ENCODE measurements at regions not wholly inside any gene's neighbourhood (a gene's known extent, or its start where the extent isn't known, plus 50 kb on each side); places are given as distances from the start of the nearest gene placed in this dataset.
"Not testable (repeated sequence)": the region's sequence is repeated elsewhere in the genome, so short reads cannot be mapped to it uniquely, and the experiment has no call there.

GRCh38 chr11:100442017-100442416 lies 245.1 kb upstream of the ARHGAP42 start:
- Histone ChIP-seq H3K27ac (no peak overlapping the region), H3K9me3 (no peaks in the 10 kb centered on the region), H3K36me3 (no peaks in the 10 kb centered on the region), H3K4me1 (peaks cover 0 to 31% (median 10%) of the 10 kb centered on the region in 4 donors), H3K27me3 (no peaks in the 10 kb centered on the region), H3K4me3 (no peak overlapping the region)
- no peak for DNase-seq
- intact Hi-C loops (cut with DNase I): no loop called here
- WGBS, 2 donors: 95% methylated on average over 3 of the region's 3 CpGs
- TF ChIP-seq CTCF (IDR thresholded peaks at IDR 0.05) (no peak), EP300 (IDR thresholded peaks at IDR 0.05) (no peak), POLR2A (IDR thresholded peaks at IDR 0.05) (no peak), POLR2AphosphoS5 (IDR thresholded peaks at IDR 0.05) (no peak)

GRCh38 chr11:100445231-100445735 lies 241.8 kb upstream of the ARHGAP42 start:
- H3K36me3 ChIP-seq: no peaks in the 10 kb centered on the region
- no peaks in the 10 kb centered on the region for H3K27me3 ChIP-seq
- peak overlapping the region in 1 of 4 donors; percentile 26 for H3K27ac ChIP-seq
- H3K9me3 ChIP-seq: no peaks in the 10 kb centered on the region
- no peak for TF ChIP-seq POLR2A (IDR thresholded peaks at IDR 0.05)
- TF ChIP-seq CTCF (IDR thresholded peaks at IDR 0.05): no peak
- TF ChIP-seq POLR2AphosphoS5 (IDR thresholded peaks at IDR 0.05): no peak
- TF ChIP-seq EP300 (IDR thresholded peaks at IDR 0.05): no peak
- DNase-seq: no peak
- intact Hi-C loops (cut with DNase I): no loop called here
- 11 to 34% methylated on average over 2 of the region's 2 CpGs for WGBS, 2 donors
- peaks cover 0 to 15% (median 5%) of the 10 kb centered on the region in 4 donors for H3K4me1 ChIP-seq
- H3K4me3 ChIP-seq: no peak overlapping the region

GRCh38 chr11:100451801-100452460 lies 235.2 kb upstream of the ARHGAP42 start:
- intact Hi-C loops (cut with DNase I); H3K4me3 ChIP-seq; H3K9me3 ChIP-seq; H3K27me3 ChIP-seq; H3K4me1 ChIP-seq; H3K27ac ChIP-seq; H3K36me3 ChIP-seq; DNase-seq: not testable (repeated sequence)
- 88 to 90% methylated on average over 26 of the region's 26 CpGs for WGBS, 2 donors

GRCh38 chr11:100459811-100460210 lies 227.3 kb upstream of the ARHGAP42 start:
- WGBS, 2 donors: 72 to 75% methylated on average over 3 of the region's 3 CpGs
- TF ChIP-seq EP300 (IDR thresholded peaks at IDR 0.05) (no peak), POLR2A (IDR thresholded peaks at IDR 0.05) (no peak), CTCF (IDR thresholded peaks at IDR 0.05) (no peak), POLR2AphosphoS5 (IDR thresholded peaks at IDR 0.05) (no peak)
- Histone ChIP-seq H3K36me3 (no peaks in the 10 kb centered on the region), H3K27me3 (no peaks in the 10 kb centered on the region), H3K4me3 (no peak overlapping the region), H3K9me3 (no peaks in the 10 kb centered on the region), H3K4me1 (no peaks in the 10 kb centered on the region), H3K27ac (no peak overlapping the region)
- DNase-seq: no peak
- intact Hi-C loops (cut with DNase I): no loop called here

GRCh38 chr11:100460426-100460825 lies 226.7 kb upstream of the ARHGAP42 start:
- H3K27me3 ChIP-seq: no peaks in the 10 kb centered on the region
- intact Hi-C loops (cut with DNase I): no loop called here

More at GRCh38 chr11:100460426-100460825, 226.7 kb upstream of the ARHGAP42 start:
- H3K9me3 ChIP-seq: no peaks in the 10 kb centered on the region
- 90 to 93% methylated on average over 3 of the region's 3 CpGs for WGBS, 2 donors
- H3K27ac ChIP-seq: no peak overlapping the region
- H3K4me1 ChIP-seq: no peaks in the 10 kb centered on the region
- H3K36me3 ChIP-seq: no peaks in the 10 kb centered on the region
- no peak overlapping the region for H3K4me3 ChIP-seq
- DNase-seq: no peak
- no peak for TF ChIP-seq EP300 (IDR thresholded peaks at IDR 0.05)
- TF ChIP-seq POLR2A (IDR thresholded peaks at IDR 0.05): no peak
- no peak for TF ChIP-seq CTCF (IDR thresholded peaks at IDR 0.05)
- TF ChIP-seq POLR2AphosphoS5 (IDR thresholded peaks at IDR 0.05): no peak
